Colonic mucosa (tissue), 4 donors: ENCODE measurements at regions not wholly inside any gene's neighbourhood (a gene's known extent, or its start where the extent isn't known, plus 50 kb on each side); places are given as distances from the start of the nearest gene placed in this dataset.

ENCODE experiments used
- DNase-seq: peaks from one replicate; pipeline ENCODE4 v3.0.0-alpha.2; 2020
- H3K27ac ChIP-seq: fragments of 200-600 bp; one replicate; pipeline ENCODE4 v1.8.0; 2021
- H3K27me3 ChIP-seq: fragments of 200-600 bp; one replicate; pipeline ENCODE4 v1.8.0; 2021
- H3K36me3 ChIP-seq: fragments of 200-600 bp; one replicate; pipeline ENCODE4 v1.8.0; 2021
- H3K4me1 ChIP-seq: fragments of 200-600 bp; one replicate; pipeline ENCODE4 v1.8.0; 2021; ENCODE audit warnings: mild to moderate bottlenecking
- H3K4me3 ChIP-seq: fragments of 200-600 bp; one replicate; pipeline ENCODE4 v1.8.0; 2021
- H3K9ac ChIP-seq, 2 donors: one replicate each; pipeline ENCODE4 v1.7.0; 2013; ENCODE audit warnings: control low read depth in 2 of 2, low read depth in 2 of 2, low read length in 2 of 2
- H3K9me3 ChIP-seq: fragments of 200-600 bp; one replicate; pipeline ENCODE4 v1.8.0; 2021
- CTCF ChIP-seq: fragments of 200-600 bp; IDR thresholded peaks from one replicate; pipeline ENCODE4 v1.8.0; 2022; ENCODE audit warnings: antibody characterized with exemption, mild to moderate bottlenecking
- intact Hi-C: fragments of 100-400 bp; cut with DNase I; formaldehyde crosslinking; loops from one replicate; pipeline ENCODE4 v1.14.1; 2022
- donor health status: healthy.
- donor health status: DM: no; HTN: no; CAD: no.
- donor health status: DM: no; HTN: no; CAD: no.

- H3K9ac ChIP-seq, result no peak overlapping the region
- no peak for DNase-seq
- intact Hi-C loops, result no loop called here
- no peak overlapping the region for H3K4me3 ChIP-seq
- no peaks in the 10 kb centered on the region for H3K4me1 ChIP-seq
- H3K9me3 ChIP-seq, result no peaks in the 10 kb centered on the region
- no peaks in the 10 kb centered on the region for H3K36me3 ChIP-seq
- no peaks in the 10 kb centered on the region for H3K27me3 ChIP-seq
- no peak for TF ChIP-seq CTCF
- H3K27ac ChIP-seq, result no peak overlapping the region
These were observed 203.8 kb downstream of the ETAA1 start for GRCh38 chr2:67600946-67601345.

- intact Hi-C loops, result no loop called here
- Histone ChIP-seq H3K27me3 (no peaks in the 10 kb centered on the region), H3K27ac (no peak overlapping the region), H3K9ac (no peak overlapping the region), H3K9me3 (no peaks in the 10 kb centered on the region), H3K36me3 (no peaks in the 10 kb centered on the region), H3K4me3 (no peak overlapping the region), H3K4me1 (no peaks in the 10 kb centered on the region)
- no peak for TF ChIP-seq CTCF
- DNase-seq, result no peak
These were observed 207.2 kb downstream of the ETAA1 start for GRCh38 chr2:67604360-67604759.

- intact Hi-C loops, result no loop called here
- DNase-seq, result no peak
- TF ChIP-seq CTCF, result no peak
- Histone ChIP-seq H3K4me3 (no peak overlapping the region), H3K36me3 (no peaks in the 10 kb centered on the region), H3K4me1 (no peaks in the 10 kb centered on the region), H3K9ac (no peak overlapping the region), H3K27ac (no peak overlapping the region), H3K27me3 (no peaks in the 10 kb centered on the region), H3K9me3 (no peaks in the 10 kb centered on the region)
These were observed 215.5 kb downstream of the ETAA1 start for GRCh38 chr2:67612576-67613042.

GRCh38 chr2:67613227-67613626 lies 216.1 kb downstream of the ETAA1 start:
- no peaks in the 10 kb centered on the region for H3K4me1 ChIP-seq
- DNase-seq, result no peak

GRCh38 chr2:67614454-67614853 lies 217.3 kb downstream of the ETAA1 start:
- H3K9me3 ChIP-seq, result no peaks in the 10 kb centered on the region
- no peak overlapping the region for H3K9ac ChIP-seq
- H3K4me1 ChIP-seq, result no peaks in the 10 kb centered on the region
- no peak overlapping the region for H3K4me3 ChIP-seq
- TF ChIP-seq CTCF, result no peak
- no peak overlapping the region for H3K27ac ChIP-seq
- no peak for DNase-seq
- no peaks in the 10 kb centered on the region for H3K27me3 ChIP-seq
- intact Hi-C loops, result no loop called here
- no peaks in the 10 kb centered on the region for H3K36me3 ChIP-seq

More at GRCh38 chr2:67613227-67613626, 216.1 kb downstream of the ETAA1 start:
- no peak overlapping the region for H3K4me3 ChIP-seq
- H3K9ac ChIP-seq, result no peak overlapping the region
- intact Hi-C loops, result no loop called here
- no peaks in the 10 kb centered on the region for H3K27me3 ChIP-seq
- no peak for TF ChIP-seq CTCF
- H3K36me3 ChIP-seq, result no peaks in the 10 kb centered on the region
- H3K27ac ChIP-seq, result no peak overlapping the region
- H3K9me3 ChIP-seq, result no peaks in the 10 kb centered on the region

- no peak overlapping the region for H3K27ac ChIP-seq
- H3K4me1 ChIP-seq, result no peaks in the 10 kb centered on the region
- DNase-seq, result no peak
- TF ChIP-seq CTCF, result no peak
- no peak overlapping the region for H3K9ac ChIP-seq
- H3K27me3 ChIP-seq, result no peaks in the 10 kb centered on the region
- no peak overlapping the region for H3K4me3 ChIP-seq
- no peaks in the 10 kb centered on the region for H3K9me3 ChIP-seq
- intact Hi-C loops, result no loop called here
- no peaks in the 10 kb centered on the region for H3K36me3 ChIP-seq
These were observed 219.6 kb downstream of the ETAA1 start for GRCh38 chr2:67616749-67617148.
